GM19467 (cell line): ENCODE measurements at regions not wholly inside any gene's neighbourhood (a gene's known extent, or its start where the extent isn't known, plus 50 kb on each side); places are given as distances from the start of the nearest gene placed in this dataset.

Experiments
- ATAC-seq: cut with Tn5 transposase; IDR thresholded peaks from one replicate; pipeline ENCODE4 v1.9.1; 2021; ENCODE audit warnings: mild to moderate bottlenecking, moderate library complexity; ENCODE audit not compliant: unreplicated experiment

DNA sequence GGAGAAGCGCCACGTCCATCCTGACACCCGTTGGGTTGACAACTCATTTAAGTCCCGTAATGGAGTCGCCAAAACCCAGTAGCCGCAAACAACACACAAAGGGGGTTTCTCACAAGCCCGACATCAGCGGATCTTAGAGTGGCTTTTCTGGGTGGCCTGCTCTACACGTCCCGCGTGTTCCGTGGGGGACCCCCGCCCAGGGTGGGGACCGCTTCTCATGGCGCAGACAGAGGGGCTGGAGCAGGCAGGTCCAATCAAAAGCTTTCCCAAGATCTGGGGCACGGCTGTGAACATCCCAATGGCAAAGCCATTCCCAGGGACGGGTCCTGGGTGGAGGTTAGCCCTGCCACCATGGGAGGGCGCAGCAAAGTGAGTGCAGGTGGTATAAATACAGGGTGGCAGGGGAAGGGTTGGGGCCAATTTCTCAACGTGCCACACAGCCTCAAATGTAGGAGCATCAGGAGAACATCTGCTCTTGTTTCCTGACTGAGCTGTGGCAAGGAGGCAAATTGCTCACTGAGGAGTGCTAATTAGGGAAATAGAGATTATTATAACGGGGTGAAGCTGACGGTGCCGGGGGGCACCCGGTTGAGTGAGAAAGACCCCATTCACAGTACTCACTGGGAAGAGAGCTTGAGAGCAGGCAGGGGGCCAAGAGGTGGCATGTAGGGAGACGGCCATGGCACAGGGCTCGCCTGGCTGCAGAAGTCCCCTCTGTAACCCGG, 1447.2 kb downstream of the TBC1D22A start:
- ATAC-seq, result no peak

DNA sequence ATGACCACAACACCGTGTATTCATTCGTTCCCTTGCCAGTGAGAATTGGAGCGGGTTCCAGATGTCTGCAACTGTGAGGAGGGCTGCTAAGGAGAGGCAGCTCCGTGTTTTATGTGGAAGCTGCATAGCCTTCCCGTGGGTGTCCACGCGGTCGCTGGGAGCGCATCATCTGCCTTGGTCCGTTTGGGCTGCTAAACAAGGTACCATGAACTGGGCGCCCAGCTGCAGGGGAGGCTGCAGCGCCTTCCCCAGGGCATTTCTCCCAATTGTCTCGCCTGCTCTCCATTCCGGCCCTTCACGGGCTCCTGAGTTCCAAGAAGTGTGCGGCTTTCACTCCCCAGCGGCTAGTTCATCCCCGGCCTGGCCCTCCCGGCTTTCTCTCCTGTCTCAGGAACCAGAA, 1446.4 kb downstream of the TBC1D22A start:
- ATAC-seq, result no peak

DNA sequence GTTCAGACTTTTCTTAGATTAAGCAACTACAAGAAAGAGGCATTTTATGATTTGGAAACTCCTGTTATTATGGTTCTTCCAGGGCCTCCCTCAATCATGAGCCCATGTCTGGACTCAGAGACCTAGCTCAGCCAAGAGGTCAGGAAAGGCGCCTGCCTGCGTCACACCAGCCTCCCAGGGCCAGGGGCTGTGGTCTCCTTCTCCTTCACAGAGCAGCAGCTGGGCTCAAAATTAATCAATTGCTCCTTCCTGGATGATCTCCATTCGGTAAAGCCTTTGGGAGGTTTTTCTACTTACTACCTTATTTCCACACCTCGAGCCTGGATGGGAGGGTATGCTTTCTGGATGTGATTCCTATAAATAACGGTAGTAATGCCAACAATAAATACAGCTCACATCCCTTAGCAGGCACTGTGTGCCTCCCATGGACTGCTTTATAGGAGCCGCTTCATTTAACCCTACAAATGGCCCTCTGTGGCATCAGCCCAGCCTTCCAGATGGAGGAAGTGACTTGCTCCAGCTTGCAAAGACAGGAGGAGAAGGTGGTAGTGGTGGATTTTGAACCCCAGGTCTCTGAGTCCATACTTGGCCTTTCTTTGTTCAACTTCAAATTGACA, 1445.6 kb downstream of the TBC1D22A start:
- no peak for ATAC-seq

DNA sequence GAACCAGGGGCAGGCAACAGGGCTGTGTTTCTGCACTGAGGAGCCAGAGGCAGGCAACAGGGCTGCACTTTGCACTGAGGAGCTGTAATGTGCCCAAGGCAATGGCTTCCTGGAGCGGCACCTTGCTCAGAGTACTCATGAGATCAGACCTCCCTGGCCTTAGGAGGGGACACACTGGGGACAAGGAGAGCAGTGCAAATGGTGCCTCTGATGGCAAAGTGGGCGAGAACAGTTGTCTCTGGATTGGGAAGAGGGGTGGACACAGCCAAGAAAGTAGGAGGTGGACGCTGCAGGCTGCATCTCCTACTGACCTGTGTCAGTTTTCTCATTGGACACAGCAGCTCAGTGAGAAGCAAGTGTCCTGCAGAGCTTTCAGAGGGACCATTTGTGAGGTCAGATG, 1443.3 kb downstream of the TBC1D22A start:
- no peak for ATAC-seq

DNA sequence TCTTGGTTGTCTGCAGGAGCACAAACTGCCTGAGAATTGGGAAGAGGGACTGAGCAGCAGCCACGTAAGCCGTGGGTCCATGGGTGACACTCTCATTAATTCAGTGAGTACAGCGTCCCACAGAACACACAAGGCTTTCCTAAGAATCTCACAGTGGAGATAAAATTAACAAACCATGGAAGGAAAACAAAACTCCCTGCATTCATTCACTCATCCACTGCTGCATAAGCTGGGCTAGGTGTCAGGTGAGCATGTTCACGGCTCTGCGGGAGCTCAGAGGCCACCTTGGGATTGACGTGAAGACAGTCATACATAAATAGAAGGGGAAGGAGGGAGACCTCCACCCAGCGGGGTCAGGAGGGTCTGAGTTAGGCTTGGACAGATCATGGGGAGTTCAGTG, 1442.7 kb downstream of the TBC1D22A start:
- no peak for ATAC-seq

DNA sequence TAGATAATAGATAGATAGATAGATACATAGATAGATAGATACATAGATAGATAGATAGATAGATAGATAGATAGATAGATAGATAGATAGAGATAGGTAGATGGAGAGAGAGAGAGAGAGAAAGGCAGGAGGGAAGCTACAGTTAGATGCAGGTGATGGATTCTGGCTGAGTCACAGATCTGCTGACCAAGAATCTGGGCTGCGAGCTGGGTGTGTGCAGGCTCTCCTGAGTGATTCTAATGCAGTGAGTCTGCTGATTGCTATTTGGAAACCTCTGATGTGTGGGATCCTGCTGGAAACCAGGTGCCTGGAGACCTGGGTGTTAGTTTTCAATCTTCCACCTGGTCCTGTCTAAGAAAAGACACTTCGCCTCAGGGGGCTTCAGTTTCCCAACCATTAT, 1441.8 kb downstream of the TBC1D22A start:
- ATAC-seq, result no peak

DNA sequence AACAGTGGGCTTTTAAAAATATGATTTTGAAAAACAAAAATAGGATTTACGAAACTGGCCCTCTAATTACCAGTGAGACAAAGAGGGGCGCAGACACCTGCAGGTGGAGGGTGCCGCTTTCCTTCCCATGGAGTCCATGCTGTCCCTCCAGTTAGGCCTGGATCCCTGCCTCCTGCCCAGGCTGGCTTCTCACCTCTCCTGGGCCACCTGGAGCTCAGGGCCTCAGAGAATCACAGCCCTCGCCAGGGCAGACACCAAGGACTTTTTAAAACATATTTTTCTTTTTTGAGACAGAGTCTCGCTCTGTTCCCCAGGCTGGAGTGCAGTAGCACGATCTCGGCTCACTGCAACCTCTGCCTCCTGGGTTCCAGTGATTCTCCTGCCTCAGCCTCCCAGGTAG, 1437.2 kb downstream of the TBC1D22A start:
- ATAC-seq, result no peak

DNA sequence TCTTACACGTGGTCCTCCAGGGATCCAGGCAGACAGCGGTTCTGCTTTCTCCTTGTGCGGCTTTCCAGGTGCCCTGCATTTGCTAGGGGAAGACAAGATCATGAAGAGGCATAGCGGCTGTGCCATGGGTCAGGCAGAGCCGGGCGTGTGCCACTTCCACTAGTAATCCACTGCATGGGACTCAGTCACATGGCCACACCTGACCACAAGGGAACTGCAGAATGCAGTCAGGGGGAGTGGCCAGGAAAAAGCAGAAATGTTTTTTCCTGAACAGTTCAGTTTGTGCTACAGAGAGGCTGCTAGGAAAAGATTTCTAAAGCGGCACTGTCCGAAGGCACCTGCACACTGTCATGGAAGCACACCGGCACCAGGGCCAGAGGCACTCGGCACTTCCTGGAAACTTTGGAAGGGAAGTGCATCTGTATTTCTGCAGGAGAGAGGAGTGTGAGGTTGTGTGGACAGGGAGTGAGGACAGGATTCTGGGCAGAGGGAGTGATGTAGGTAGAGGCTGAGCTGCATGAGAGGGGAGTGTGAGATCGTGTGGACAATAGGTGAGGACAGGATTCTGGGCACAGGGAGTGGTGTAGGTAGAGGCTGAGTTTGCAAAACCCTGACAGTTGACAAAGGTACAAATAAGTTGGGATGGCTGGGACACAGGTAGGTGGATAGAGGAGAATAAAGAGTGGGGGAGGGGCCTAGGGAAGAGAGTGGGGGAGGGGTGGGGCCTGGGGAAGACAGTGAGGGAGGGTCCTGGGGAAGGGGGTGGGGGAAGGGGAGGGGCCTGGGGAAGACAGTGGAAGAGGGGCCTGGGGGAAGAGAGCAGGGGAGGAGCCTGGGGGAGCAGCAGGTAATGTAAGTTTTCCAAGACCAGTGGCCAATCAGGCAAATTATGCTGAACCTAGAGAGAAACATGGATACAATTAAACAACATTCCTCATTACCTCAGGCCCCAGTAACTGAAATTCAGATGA, 1436.3 kb downstream of the TBC1D22A start:
- no peak for ATAC-seq

DNA sequence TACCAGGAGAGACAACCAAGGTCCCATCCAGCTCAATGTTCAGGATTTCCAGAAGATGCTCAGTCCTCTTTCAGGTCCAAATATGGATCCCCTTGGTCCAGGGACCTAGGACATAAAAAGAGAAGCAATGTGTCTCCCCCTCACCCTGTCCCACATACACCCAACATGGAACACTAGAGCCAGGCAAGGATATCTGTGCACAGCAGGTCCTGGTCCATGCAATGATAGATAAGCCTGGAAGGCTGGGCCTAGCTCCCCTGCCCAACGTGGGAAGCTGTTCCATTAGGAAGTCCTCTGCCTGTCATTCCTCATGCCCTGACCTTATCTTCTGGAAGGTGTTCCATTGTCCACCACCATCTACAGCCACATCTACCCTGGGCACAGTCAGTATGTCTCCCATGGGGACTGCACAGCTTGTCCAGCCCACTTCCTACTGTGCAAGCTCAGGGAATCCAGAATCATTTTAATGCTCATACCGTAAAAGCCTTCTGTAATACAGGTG, 1434.8 kb downstream of the TBC1D22A start:
- no peak for ATAC-seq

DNA sequence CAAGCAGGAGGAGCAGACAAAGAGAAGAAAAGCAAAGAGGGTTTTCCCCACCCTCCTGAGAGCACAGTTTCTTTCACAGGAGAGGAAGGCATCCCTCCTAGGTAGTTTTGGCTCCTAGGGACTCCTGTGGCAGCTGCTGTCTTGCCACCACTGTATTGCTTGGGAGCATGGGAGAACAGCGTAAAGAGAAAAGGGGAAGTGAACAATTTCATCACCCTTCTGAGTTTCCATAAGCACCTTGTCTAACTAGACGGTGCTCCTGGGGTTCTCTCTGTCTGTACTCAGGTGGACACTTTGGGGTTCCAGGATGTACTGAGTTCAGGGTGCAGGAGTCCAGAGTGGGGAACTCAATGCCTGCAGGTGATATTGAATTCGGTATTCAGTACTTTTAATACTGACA, 1430.5 kb downstream of the TBC1D22A start:
- ATAC-seq, result no peak

DNA sequence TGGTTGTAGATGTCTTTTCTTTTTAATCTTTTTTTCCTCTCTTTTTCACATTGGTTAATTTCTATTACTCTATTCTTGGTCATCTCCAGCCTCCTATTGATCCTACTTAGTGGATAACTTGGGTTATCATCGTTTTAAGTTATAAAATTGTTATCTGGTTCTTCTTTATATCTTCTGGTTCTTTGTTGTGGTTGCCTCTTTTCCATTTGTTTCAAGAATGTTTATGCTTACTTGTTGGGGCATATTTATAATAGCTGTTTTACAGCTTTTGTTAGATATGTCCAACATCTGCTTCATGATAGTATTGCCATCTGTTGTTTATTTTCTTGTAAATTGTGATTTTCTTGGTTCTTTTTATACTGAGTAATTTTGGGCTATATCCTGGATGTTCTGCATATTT, 1429.6 kb downstream of the TBC1D22A start:
- ATAC-seq, result no peak

DNA sequence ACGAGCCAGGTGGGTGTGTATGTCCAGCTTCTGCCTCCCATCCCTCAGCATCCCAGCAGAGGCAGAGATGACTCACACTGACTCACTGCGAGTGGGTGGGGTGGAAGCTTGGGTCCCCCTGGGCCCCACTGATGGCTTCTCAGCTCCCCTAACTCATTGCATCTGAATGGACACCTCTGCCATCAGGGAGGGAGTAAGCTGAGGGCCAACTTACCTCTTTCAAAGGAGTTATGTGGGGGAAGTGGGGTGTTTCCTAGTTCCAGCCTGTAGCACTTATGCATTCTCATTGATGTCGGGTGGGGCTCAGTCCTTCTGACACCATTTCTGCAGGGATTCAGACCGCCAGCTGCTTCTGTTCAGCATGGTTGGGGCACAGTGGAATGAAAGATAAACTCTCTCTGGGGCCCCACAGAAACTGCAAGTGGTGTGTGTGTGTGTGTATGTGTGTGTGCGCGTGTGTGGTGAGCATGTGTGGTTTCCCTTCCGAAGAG, 1425.8 kb downstream of the TBC1D22A start:
- ATAC-seq, result no peak

DNA sequence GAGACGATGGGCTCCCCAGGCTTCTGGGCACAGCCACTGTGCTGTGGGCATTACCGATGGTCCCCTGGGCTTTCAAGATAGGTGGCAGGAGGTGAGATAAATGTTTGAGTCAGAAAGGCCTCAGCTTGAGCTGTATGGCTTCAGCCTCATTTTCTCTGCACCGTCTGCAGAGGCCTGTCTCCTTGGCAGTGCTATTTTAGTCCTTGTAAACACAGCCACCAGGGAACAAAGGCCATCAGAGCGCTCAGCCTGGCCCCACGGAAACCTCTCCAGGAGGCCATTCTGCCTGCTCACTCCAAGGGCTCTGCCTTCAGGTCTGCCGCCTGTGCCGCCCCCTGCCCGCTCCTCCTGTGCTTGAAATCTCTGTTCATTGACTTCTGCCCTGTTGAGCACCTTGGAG, 1424.9 kb downstream of the TBC1D22A start:
- ATAC-seq, result no peak

DNA sequence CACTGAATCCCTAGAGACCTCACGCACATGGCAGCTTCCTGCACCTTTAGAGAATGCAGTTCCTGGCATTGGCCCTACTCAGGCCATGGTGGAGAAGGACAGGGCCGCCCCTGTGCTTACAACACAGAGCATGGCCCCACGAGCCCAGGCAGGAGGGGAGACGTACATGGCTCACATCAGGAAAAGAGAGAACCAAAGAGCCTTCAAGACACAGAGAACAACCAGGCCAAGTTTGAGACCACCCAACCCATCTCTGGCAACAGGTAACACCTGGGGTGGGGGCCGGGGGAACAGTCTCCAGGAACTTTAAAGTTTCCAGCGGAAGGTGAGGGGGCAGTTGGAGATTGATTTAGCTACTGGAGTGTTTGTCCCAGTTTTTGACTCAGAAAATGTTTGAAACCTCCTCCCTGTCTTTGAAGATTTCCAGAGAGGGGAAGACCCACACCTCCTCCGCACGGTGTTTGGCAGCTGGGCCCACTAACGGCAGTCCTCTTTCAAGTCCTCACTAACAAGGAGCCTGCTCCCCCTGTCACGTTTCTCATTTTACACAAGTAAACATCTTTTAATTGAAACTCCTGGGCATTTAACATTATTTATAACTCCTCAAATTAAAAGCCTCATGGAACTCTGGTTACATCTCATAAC, 1423.8 kb downstream of the TBC1D22A start:
- no peak for ATAC-seq

DNA sequence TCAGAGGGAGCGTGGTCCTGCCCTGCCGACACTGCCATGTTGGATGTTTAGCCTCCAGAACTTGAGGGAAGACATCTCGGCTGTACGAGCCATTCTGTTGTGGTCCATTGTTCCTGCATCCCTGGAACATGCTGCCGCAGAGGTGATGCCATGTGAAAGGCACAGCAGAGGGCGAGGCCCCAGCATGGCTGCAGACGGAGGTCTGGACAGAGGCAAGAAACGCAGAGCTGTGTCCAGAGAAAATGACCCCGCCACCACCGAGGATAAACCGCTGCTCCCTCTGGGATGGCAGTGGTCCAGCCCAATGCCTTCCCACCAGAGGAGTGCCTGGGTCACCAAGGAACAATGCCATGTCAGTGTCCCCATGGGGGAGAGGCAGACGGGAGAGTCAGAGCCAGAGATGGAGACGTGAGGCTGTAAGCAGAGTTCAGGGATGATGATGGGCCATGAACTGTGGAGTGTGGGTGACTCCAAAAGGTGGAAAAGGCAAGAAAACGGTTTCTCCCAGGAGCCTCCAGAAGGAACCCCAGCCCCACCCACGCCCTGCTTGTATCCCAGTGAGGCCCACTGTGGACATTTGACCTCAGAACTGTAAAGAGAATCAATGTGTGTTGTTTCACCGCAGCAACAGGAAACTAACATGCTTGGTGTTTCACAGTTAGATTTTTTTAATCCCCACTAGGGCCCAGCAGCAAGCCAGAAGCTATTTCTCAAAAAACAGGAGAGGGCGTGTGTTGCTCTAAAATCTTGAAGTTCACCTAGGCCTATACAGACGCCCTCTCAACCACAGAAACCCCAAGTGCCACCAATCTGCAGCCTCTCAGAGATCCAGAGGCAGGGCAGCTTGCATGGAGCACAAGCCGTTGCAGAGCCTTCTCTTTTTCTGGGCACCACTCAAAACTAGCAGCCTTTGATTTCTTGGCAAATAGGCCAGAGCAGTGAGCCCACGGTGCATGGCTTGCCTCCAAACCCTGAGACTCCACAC, 1422.9 kb downstream of the TBC1D22A start:
- ATAC-seq, result no peak

DNA sequence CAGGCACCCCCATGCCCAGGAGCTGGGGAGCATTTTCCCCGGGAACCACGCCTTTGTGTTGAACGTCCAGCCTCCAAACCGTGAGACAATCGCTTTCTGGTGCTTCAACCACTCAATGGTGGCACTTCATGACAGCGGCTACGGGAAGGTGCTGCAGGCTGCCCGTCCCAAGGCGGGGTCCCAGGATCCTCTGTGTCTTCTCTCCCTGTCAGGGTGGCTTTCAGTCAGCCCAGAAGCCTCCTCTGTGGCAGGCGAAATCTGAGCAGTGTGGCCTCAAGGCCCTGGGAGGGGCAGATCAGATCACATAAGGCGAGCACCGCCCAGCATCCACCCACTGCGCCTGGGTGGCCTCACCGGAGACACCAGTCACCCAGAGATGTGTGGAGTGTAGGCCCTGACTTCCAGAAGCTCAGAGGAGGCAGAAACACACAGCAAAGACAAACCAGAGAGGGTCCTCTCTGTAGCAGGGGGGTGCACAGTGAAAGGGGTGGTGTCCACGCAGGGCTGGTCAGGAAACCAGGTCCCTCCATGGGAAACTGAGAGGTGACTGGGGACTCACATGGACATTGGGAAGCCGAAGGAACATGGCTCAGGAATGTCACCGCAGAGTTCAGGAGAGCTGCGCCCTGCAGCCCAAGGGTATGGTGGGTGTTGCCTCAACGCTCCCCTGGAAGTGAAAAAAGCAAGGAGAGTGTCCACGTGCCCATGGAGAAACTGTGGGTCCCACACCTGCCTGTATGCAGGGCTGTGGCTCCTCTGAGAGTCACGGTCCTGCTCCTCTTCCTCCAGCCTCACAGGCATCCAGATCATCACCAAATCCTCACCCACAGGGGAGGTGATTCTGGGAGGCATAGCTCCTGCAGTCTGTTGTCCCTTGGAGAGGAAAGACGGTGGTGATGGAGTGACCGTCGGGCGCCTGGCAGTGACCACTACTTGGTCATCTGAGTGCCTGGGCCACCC, 1420.7 kb downstream of the TBC1D22A start:
- no peak for ATAC-seq

DNA sequence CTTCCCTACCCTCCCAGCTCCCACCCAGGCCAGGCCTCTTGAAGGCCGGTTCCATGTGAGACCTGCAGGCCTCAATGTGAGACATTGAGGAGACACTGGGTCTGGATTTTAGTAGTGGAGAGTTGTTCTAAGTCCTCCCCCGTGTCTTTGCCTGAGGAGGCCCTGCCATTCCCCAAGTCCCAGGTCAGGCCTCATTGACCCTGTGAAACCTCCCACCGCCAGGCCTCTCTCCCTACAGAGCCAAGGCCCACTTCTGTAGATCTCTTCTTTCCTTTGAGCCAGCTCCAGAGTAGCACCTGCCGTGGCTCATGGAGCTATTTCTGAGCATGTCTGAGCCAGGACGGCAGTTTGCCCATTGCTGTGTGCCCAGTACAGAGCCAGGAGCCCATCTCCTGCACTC, 1419.6 kb downstream of the TBC1D22A start:
- ATAC-seq, result no peak

DNA sequence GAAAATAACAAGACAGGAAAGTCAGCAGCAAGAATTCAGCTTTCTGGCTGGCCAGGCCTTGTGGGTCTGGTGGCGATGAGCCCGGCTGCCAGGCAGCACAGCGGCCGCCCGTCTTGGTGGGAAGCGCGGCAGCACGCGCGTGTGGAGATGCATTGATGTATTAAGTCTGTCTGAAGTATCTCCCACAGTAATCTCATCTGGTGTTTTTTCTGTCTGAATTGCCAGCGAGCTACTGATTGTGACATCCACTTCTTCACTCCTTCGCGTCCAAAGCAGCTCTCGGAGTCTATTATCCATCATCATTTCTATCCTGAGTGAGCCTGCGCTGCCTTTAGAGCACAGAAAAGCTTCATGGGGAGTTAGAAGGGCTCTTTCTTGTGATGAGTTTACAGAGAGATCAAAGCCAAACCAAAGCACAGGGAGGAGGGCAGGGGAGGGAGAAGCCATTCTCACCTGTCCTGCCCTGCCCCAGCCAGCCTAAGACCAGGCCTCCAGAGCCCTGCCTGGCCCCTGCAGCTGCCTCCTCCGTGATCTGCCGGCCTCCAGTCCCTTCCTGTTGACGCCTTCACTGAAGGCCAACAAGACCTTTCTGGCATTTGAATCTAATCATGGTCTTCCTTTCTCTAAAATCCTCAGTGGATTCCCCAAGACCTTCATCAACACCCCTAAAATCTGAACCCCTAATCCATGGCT, 1419.0 kb downstream of the TBC1D22A start:
- ATAC-seq, result no peak
